ENCODE measurements at regions not wholly inside any gene's neighbourhood (a gene's known extent, or its start where the extent isn't known, plus 50 kb on each side); places are given as distances from the start of the nearest gene placed in this dataset.

DNA sequence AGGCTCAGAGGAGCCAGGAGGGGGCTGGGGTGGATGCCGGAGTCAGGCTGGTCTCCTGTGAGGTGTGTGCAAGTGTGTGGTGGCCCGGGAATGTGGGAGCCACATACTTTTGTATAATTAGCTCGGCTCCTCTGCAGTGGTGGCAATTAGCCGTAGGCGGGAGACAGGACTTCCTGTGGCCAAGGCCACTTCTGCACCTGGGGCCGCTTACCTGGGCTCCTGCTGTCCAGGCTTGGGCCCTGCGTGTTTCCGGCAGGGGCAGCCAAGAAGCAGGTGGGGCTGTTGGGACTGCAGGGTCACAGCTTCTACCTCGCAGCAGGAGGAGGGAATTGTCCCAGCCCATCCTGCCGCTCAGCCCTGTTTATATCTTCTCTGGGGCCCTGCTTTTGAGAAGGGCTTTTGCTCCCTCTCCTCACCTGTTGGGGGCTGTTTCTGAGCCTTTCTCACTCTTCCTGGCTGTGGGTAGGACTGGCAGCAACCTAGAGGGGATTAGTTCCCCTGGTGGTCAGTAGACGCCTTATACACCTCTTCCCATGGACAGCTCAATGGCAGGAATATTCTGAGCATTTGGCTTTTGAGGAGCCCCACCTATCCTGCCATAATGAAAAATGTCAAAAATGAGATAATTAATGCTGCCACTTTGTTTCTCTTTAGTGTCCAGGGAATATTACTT lies 145.4 kb upstream of the PITX1 start:
- TF ChIP-seq EZH2 (IDR thresholded peaks at IDR 0.05) (no peak), POLR2AphosphoS5 (IDR thresholded peaks at IDR 0.05; ENCODE audit: borderline replicate concordance, low read depth, low read length) (no peak), FOXP2 (optimal IDR thresholded peaks at IDR 0.05; ENCODE audit: control extremely low read depth, extremely low read length, insufficient read depth) (no peak)

All from SK-N-MC (cell line).